Esophagus squamous epithelium (tissue), 5 donors: ENCODE measurements at regions not wholly inside any gene's neighbourhood (a gene's known extent, or its start where the extent isn't known, plus 50 kb on each side); places are given as distances from the start of the nearest gene placed in this dataset.

Experiments
- DNase-seq: peaks from one replicate; lab custom pipeline; 2025; lab: John Stamatoyannopoulos, UW
- H3K27ac ChIP-seq, 4 donors: fragments of 200-600 bp; sonication (generic); one replicate each; pipeline ENCODE4 v1.5.1; 2016 to 2019; ENCODE audit warnings: mild to moderate bottlenecking in 1 of 4
- H3K27me3 ChIP-seq, 4 donors: fragments of 200-600 bp; sonication (generic); 1 replicate in 3 of 4; 2 replicates in 1 of 4; pipeline versions ENCODE4 v1.5.1 to v1.6.0; 2017 to 2021; ENCODE audit warnings: antibody characterized with exemption in 1 of 4
- H3K36me3 ChIP-seq, 3 donors: fragments of 200-600 bp; sonication (generic); one replicate each; pipeline ENCODE4 v1.5.1; 2016 to 2019
- H3K4me1 ChIP-seq, 3 donors: fragments of 200-600 bp; sonication (generic); one replicate each; pipeline ENCODE4 v1.5.1; 2017 to 2019
- H3K4me3 ChIP-seq, 4 donors: fragments of 200-600 bp; sonication (generic); 1 replicate in 3 of 4; 2 replicates in 1 of 4; pipeline ENCODE4 v1.5.1; 2016 to 2019; ENCODE audit warnings: mild to moderate bottlenecking in 2 of 4, moderate library complexity in 1 of 4
- H3K9me3 ChIP-seq, 3 donors: fragments of 200-600 bp; sonication (generic); one replicate each; pipeline ENCODE4 v1.5.1; 2016 to 2019
- POLR2A ChIP-seq, 4 donors: fragments of 450-650 bp; IDR thresholded peaks; one replicate each; pipeline ENCODE4 v1.6.1; 2017; ENCODE audit warnings: antibody characterized with exemption in 4 of 4, mild to moderate bottlenecking in 4 of 4, moderate library complexity in 3 of 4
- WGBS, 2 donors: methylation state at CpG; one replicate each; pipeline ENCODE4 v1.1.5; 2018; 5-methylcytosine and 5-hydroxymethylcytosine counted together
- intact Hi-C: fragments of 100-400 bp; cut with DNase I; formaldehyde crosslinking; loops from one replicate; pipeline ENCODE4 v1.15.0; 2022
- TF ChIP-seq, protein P1 (sequence below), 6 experiments: fragments of 450-650 bp in 4 of 6; fragments of 200-600 bp in 2 of 6; sonication (generic) in 2 of 6; IDR thresholded peaks; one replicate each; pipeline ENCODE4 v1.5.1; 2016 to 2019; ENCODE audit warnings: antibody characterized with exemption in 6 of 6, mild to moderate bottlenecking in 4 of 6, moderate library complexity in 4 of 6
- donor health status: DM: yes; HTN: yes; CAD: no.

- no peak for DNase-seq
- 45 to 53% methylated on average over 1 of the region's 1 CpG for WGBS, 2 donors
- H3K36me3 ChIP-seq, result no peaks in the 10 kb centered on the region
- H3K9me3 ChIP-seq, result no peaks in the 10 kb centered on the region
- intact Hi-C loops, result no loop called here
- TF ChIP-seq, protein P1, sequence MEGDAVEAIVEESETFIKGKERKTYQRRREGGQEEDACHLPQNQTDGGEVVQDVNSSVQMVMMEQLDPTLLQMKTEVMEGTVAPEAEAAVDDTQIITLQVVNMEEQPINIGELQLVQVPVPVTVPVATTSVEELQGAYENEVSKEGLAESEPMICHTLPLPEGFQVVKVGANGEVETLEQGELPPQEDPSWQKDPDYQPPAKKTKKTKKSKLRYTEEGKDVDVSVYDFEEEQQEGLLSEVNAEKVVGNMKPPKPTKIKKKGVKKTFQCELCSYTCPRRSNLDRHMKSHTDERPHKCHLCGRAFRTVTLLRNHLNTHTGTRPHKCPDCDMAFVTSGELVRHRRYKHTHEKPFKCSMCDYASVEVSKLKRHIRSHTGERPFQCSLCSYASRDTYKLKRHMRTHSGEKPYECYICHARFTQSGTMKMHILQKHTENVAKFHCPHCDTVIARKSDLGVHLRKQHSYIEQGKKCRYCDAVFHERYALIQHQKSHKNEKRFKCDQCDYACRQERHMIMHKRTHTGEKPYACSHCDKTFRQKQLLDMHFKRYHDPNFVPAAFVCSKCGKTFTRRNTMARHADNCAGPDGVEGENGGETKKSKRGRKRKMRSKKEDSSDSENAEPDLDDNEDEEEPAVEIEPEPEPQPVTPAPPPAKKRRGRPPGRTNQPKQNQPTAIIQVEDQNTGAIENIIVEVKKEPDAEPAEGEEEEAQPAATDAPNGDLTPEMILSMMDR (IDR thresholded peaks at IDR 0.05), result no peak
- TF ChIP-seq POLR2A (IDR thresholded peaks at IDR 0.05), result no peak
- no peak overlapping the region for H3K4me3 ChIP-seq
- no peaks in the 10 kb centered on the region for H3K4me1 ChIP-seq
- no peaks in the 10 kb centered on the region for H3K27me3 ChIP-seq
- no peak overlapping the region for H3K27ac ChIP-seq
Measured at GRCh38 chr11:36824349-36824748, 226.3 kb upstream of the RAG2 start.

GRCh38 chr11:36822829-36823228 lies 224.8 kb upstream of the RAG2 start:
- intact Hi-C loops, result no loop called here
- no peak for DNase-seq
- H3K27me3 ChIP-seq, result no peaks in the 10 kb centered on the region
- H3K36me3 ChIP-seq, result no peaks in the 10 kb centered on the region
- TF ChIP-seq POLR2A (IDR thresholded peaks at IDR 0.05), result no peak
- TF ChIP-seq, protein P1 (IDR thresholded peaks at IDR 0.05), result no peak
- H3K9me3 ChIP-seq, result no peaks in the 10 kb centered on the region
- no peaks in the 10 kb centered on the region for H3K4me1 ChIP-seq
- H3K4me3 ChIP-seq, result no peak overlapping the region
- no peak overlapping the region for H3K27ac ChIP-seq
- WGBS, 2 donors, result 82 to 83% methylated on average over 1 of the region's 1 CpG

GRCh38 chr11:36818410-36818809 lies 220.4 kb upstream of the RAG2 start:
- no peaks in the 10 kb centered on the region for H3K36me3 ChIP-seq
- TF ChIP-seq POLR2A (IDR thresholded peaks at IDR 0.05), result no peak
- TF ChIP-seq, protein P1 (IDR thresholded peaks at IDR 0.05), result no peak
- intact Hi-C loops, result no loop called here
- H3K4me3 ChIP-seq, result no peak overlapping the region
- H3K9me3 ChIP-seq, result no peaks in the 10 kb centered on the region
- DNase-seq, result no peak
- H3K27ac ChIP-seq, result no peak overlapping the region
- no peaks in the 10 kb centered on the region for H3K27me3 ChIP-seq
- WGBS, 2 donors, result 54 to 63% methylated on average over 2 of the region's 2 CpGs
- H3K4me1 ChIP-seq, result no peaks in the 10 kb centered on the region

DNA sequence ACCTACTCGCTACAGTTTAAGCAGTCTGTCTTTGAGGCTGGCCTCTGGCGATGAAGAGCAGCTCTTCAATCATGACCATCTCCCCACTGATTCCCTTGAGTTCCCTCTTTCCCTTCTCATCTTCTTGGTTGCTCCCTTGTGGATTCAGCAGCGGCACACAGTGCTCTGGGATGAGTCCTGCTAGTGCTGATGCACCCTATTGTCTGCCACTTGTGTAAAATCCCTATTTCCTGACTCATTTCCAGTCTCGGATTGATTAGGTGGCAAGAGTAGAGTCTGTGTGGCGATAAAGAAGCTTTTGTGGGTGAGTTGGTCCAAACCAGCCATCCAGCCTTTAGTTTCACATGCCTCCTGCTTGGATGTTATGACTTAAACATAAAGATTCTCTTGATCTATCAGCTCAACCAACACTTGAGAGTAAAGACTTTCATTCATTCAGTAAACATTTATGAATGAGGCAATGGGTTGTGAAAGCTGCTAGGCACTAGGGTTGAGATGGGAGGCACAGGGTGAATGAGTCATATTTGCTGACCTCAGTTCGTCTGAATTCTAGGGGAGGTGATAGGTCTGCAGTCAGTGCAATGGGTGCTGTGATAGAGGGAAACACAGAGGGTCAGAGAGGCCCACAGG lies 219.4 kb upstream of the RAG2 start:
- Histone ChIP-seq H3K4me1 (no peaks in the 10 kb centered on the region), H3K4me3 (no peak overlapping the region), H3K9me3 (no peaks in the 10 kb centered on the region), H3K27me3 (no peaks in the 10 kb centered on the region), H3K36me3 (no peaks in the 10 kb centered on the region), H3K27ac (no peak overlapping the region)
- TF ChIP-seq POLR2A (IDR thresholded peaks at IDR 0.05), result no peak
- TF ChIP-seq, protein P1 (IDR thresholded peaks at IDR 0.05), result no peak
- intact Hi-C loops, result no loop called here
- WGBS, 2 donors, result 58 to 59% methylated on average over 5 to 6 of the region's 6 CpGs
- DNase-seq, result no peak

GRCh38 chr11:36809303-36809702 lies 211.3 kb upstream of the RAG2 start:
- H3K36me3 ChIP-seq, result no peaks in the 10 kb centered on the region
- no peak for DNase-seq
- intact Hi-C loops, result no loop called here
- H3K27me3 ChIP-seq, result no peaks in the 10 kb centered on the region
- H3K9me3 ChIP-seq, result no peaks in the 10 kb centered on the region
- TF ChIP-seq, protein P1 (IDR thresholded peaks at IDR 0.05), result no peak
- no peak for TF ChIP-seq POLR2A (IDR thresholded peaks at IDR 0.05)
- no peak overlapping the region for H3K27ac ChIP-seq
- H3K4me3 ChIP-seq, result no peak overlapping the region
- H3K4me1 ChIP-seq, result no peaks in the 10 kb centered on the region
